22Rv1 (cell line): ENCODE measurements at regions not wholly inside any gene's neighbourhood (a gene's known extent, or its start where the extent isn't known, plus 50 kb on each side); places are given as distances from the start of the nearest gene placed in this dataset.

Source experiments
- H3K27ac ChIP-seq: fragments of 450-650 bp; 2 replicates; pipeline ENCODE4 v1.5.1; 2017
- ZFX ChIP-seq: fragments of 450-650 bp; IDR thresholded peaks from 2 replicates; pipeline ENCODE4 v1.6.1; 2017; ENCODE audit warnings: antibody characterized with exemption, borderline replicate concordance
- TF ChIP-seq, protein P1 (sequence below): fragments of 450-650 bp; IDR thresholded peaks from 2 replicates; pipeline ENCODE4 v1.5.1; 2017; ENCODE audit warnings: mild to moderate bottlenecking

DNA sequence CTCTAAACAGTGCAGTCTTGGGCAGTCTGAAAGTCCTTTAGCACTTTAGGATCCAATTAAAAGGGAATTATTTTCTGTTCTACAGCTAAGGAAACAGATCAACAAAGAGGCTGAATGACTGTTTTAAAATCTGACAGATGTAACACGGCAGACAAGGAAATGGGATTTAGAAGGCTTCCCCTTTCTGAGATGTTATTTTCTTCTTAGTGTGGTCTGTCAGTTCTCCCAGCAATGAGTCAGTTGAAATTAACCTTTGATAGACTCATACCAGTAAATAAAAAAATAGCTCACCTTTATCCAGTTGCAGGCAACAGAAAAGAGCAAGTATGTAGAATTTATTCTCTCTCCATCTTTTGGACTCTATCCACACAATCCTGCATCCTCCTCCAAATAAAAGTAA lies 98.1 kb downstream of the NEDD1 start:
- no peak for TF ChIP-seq ZFX
- TF ChIP-seq, protein P1, sequence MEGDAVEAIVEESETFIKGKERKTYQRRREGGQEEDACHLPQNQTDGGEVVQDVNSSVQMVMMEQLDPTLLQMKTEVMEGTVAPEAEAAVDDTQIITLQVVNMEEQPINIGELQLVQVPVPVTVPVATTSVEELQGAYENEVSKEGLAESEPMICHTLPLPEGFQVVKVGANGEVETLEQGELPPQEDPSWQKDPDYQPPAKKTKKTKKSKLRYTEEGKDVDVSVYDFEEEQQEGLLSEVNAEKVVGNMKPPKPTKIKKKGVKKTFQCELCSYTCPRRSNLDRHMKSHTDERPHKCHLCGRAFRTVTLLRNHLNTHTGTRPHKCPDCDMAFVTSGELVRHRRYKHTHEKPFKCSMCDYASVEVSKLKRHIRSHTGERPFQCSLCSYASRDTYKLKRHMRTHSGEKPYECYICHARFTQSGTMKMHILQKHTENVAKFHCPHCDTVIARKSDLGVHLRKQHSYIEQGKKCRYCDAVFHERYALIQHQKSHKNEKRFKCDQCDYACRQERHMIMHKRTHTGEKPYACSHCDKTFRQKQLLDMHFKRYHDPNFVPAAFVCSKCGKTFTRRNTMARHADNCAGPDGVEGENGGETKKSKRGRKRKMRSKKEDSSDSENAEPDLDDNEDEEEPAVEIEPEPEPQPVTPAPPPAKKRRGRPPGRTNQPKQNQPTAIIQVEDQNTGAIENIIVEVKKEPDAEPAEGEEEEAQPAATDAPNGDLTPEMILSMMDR, result no peak
- no peak overlapping the region for H3K27ac ChIP-seq

DNA sequence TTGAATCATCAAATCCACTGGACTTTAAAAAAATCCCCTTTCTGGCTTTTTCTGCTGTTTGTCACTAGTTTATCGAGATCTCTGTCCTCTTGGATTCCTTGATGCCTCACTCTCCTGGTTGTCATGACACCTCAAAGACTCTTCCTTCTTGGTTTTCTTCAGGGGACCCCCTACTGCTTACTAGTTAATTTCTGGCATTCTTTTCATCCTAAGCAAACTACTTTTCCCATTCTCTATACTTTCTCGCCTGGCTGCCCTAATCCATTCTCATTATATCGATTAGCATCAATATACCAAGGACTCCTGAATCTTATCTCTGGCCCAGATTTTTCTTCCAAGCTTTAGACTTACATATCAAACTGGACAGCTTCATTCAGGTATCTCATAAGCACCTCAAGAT lies 98.6 kb downstream of the NEDD1 start:
- H3K27ac ChIP-seq, result no peak overlapping the region
- TF ChIP-seq, protein P1, result no peak
- no peak for TF ChIP-seq ZFX

DNA sequence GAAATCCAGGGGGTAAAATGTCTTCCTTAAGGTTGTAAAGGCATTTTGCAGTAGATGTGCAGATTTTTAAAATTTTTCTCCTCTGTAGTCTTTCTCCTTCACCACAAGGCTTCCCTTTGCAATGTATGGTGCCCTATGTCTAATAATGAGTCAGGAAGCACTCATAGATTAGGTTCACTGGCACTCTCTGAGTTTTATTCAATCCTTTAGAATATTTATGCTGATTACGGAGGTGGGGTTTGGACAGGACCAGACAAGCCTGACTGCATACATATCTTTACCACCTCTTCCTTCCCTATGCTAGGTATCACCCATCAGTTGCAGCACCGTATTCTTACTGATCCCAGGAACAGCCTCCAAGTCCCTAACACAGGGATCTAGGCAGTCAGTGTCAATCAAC lies 99.5 kb downstream of the NEDD1 start:
- H3K27ac ChIP-seq, result no peak overlapping the region
- TF ChIP-seq, protein P1, result no peak
- no peak for TF ChIP-seq ZFX

DNA sequence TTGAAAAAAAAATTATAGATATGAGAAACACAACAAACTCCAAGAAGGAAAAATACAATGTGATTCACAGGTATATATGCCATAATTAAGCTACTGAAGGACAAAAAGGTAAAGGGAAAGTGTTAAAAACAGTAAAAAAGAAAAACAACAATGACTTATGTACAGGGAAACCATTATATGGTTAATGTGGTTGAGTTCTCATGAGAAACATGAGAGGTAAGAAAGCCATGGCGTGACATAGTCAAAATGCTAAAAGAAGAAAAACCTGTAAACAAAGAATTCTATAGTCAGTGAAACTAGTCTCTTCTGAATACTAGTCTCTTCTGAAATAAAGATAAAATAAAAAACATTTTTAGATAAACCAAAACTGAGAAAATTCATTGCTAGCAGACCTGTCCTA lies 109.1 kb downstream of the NEDD1 start:
- H3K27ac ChIP-seq, result no peak overlapping the region
- no peak for TF ChIP-seq ZFX
- TF ChIP-seq, protein P1, result no peak

DNA sequence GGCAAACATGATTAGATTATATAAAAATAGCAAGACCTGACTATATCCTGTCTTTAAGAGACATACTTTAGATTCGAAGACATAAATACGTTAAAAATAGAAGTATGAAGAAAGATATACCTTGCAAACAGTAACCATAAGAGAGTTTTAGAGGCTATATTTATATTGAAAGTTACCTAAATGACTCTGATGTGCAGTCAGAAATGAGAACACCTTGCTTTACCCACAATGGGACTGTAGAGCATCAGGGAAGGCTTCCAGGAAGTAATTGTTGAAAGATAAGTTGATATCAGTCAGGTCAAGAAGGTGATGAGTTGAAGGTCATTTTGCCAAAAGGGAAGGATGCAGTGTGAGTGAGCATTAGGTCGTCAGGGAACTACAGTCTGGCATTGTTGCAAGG lies 110.2 kb downstream of the NEDD1 start:
- no peak overlapping the region for H3K27ac ChIP-seq
- TF ChIP-seq, protein P1, result no peak
- TF ChIP-seq ZFX, result no peak

DNA sequence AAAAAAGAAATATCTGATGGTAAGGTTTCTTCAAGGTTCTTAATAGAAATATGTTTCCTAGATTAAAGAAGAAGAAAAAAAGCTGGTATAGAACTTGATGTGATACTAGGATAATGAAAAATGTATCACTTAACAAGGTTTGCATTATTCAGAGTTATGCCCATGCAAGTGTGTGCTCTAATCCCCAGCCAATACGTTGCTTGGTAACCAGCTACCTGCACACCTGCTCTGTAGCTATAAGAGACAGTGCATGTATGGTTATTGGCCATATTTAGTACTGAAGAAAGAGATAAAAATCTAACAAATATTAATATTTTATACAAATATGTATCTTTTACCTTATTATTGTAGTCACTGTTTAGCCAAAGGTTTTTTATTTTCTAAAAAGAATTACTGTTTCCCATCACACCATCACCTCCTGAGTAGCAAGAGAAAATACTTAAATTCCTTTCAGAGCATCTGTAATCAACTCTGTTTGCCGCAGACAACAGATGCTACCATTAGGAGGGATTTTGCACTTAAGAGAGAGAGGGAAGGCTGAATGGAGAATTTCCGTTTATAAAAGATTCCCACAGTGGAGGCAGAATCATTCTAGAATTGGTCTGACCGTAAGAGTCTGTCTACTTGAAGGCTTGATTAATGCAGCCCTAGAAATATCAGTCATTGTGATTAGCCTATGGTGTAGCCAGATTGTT lies 115.6 kb downstream of the NEDD1 start:
- TF ChIP-seq, protein P1, result no peak
- TF ChIP-seq ZFX, result no peak
- H3K27ac ChIP-seq, result no peak overlapping the region

DNA sequence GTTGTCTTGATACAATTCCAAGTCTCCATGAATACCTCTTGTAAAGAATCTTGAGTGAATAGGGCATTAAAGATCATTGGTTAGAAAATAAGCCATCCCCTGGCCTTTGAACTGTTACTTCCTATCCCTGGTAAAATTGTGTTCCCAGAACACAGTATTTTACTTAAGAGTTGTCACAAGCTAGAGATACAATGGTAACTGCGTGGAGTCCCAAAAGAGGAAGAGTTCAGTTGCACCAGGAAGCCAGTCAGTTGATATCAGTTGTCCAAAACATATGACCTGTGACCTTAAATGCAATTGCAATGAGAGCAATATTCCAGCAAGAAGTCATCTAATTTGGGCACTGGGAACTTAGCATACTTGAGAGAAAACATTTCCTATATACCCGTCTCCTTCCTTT lies 117.3 kb downstream of the NEDD1 start:
- no peak overlapping the region for H3K27ac ChIP-seq
- no peak for TF ChIP-seq ZFX
- TF ChIP-seq, protein P1, result no peak
